ENCODE measurements at regions not wholly inside any gene's neighbourhood (a gene's known extent, or its start where the extent isn't known, plus 50 kb on each side); places are given as distances from the start of the nearest gene placed in this dataset.
"Not testable (repeated sequence)": the region's sequence is repeated elsewhere in the genome, so short reads cannot be mapped to it uniquely, and the experiment has no call there.

DNA sequence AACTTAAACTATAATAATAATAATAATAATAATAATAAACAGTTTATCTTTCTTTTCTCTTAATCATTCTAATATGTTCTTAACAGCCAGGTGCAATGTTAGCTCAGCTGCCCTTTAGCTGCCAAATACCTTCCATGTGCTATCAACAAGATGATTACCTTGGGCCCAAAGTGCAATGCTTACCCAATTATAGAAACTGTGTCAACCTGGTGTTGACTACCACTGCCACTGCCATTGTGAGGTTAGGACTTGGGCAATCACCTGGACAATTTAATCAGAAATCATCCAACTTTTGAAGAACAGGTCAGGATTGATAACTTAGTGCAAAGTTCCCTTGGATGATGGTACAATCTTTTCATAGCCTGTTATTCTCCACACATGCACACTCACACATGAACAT, 371.8 kb upstream of the SALL1 start:
- no peak for ATAC-seq (replicated peaks in 6 of 8)
- in situ Hi-C loops (cut with MboI; ENCODE audit: low pct_unique_long_range_greater_than_20kb in 2 of 9, low sequenced_read_pairs in 9 of 9, unreplicated experiment in 9 of 9), result no loop called here
- H3K4me3 ChIP-seq, result no peak overlapping the region
- no peak overlapping the region for H3K27ac ChIP-seq
- H3K4me1 ChIP-seq (replicated peaks in 1 of 2), result peaks cover 13 to 17% of the 10 kb centered on the region in 2 donors

DNA sequence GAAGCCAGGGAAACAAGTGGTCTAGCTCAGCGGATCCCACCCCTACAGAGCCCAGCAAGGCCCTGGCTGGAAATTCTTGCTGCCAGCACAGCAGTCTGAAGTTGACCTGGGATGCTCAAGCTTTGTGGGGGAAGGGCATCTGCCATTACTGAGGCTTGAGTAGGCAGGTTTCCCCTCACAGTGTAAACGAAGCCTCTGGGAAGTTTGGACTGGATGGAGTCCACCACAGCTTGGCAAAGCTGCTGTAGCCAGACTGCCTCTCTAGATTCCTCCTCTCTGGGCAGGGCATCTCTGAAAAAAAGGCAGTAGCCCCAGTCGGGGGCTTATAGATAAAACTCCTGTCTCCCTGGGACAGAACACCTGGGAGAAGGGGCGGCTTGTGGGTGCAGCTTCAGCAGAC, 365.9 kb upstream of the SALL1 start:
- ATAC-seq (replicated peaks in 6 of 8); H3K4me3 ChIP-seq; H3K4me1 ChIP-seq (replicated peaks in 1 of 2); in situ Hi-C loops (cut with MboI; ENCODE audit: low pct_unique_long_range_greater_than_20kb in 2 of 9, low sequenced_read_pairs in 9 of 9, unreplicated experiment in 9 of 9); H3K27ac ChIP-seq: not testable (repeated sequence)
- WGBS, 10 experiments, result 0 to 100% (median 69%) methylated on average over 1 to 2 of the region's 4 CpGs; no CpG with 5 or more reads in 6 of the 10 experiments

DNA sequence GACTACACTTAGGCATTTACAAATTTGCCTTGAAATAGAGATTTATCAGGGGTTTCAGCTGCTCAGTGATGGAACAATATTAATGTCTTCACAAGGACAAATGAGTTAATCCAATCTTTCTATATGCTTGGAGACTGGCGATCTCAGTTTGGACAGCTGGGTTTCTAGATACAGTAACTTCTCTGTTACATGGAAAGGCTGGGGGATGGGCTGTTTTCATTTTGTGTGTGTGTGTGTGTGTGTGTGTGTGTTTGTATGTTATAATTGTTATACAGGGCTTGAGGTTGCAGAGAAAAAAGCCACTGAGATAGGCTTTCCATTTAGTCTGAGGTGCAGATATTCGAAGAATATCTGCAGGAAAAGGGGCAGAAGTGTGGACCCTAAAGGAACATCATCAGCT, 359.3 kb upstream of the SALL1 start:
- Histone ChIP-seq H3K4me1 (replicated peaks in 1 of 2) (no peaks in the 10 kb centered on the region), H3K4me3 (no peak overlapping the region), H3K27ac (no peak overlapping the region)
- WGBS, 10 experiments, result 71 to 100% (median 92%) methylated on average over 1 to 2 of the region's 2 CpGs; no CpG with 5 or more reads in 3 of the 10 experiments
- in situ Hi-C loops (cut with MboI; ENCODE audit: low pct_unique_long_range_greater_than_20kb in 2 of 9, low sequenced_read_pairs in 9 of 9, unreplicated experiment in 9 of 9), result no loop called here
- no peak for ATAC-seq (replicated peaks in 6 of 8)

DNA sequence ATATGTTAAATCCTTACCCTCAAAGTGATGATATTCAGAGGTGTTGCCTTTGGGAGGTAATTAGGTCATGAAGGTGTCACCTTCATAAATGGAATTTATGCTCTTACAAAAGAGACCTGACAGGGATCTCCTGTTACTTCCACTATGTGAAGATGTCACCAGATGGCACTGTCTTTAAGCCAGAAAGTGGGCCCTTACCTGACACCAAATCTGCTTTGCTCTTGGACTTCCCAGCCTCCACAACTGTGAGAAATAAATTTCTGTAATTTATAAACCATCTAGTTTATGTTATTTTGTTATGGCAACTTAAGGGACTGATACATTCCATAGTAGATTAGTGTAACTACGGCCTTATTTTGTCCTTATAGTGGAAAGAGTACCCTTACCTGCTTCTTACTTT, 358.3 kb upstream of the SALL1 start:
- in situ Hi-C loops (cut with MboI; ENCODE audit: low pct_unique_long_range_greater_than_20kb in 2 of 9, low sequenced_read_pairs in 9 of 9, unreplicated experiment in 9 of 9), result no loop called here
- no peak for ATAC-seq (replicated peaks in 6 of 8)
- H3K4me1 ChIP-seq (replicated peaks in 1 of 2), result peaks cover 2 to 10% of the 10 kb centered on the region in 2 donors
- no peak overlapping the region for H3K27ac ChIP-seq
- WGBS, 10 experiments, result 100% methylated on average over 1 of the region's 1 CpG; no CpG with 5 or more reads in 6 of the 10 experiments
- no peak overlapping the region for H3K4me3 ChIP-seq

DNA sequence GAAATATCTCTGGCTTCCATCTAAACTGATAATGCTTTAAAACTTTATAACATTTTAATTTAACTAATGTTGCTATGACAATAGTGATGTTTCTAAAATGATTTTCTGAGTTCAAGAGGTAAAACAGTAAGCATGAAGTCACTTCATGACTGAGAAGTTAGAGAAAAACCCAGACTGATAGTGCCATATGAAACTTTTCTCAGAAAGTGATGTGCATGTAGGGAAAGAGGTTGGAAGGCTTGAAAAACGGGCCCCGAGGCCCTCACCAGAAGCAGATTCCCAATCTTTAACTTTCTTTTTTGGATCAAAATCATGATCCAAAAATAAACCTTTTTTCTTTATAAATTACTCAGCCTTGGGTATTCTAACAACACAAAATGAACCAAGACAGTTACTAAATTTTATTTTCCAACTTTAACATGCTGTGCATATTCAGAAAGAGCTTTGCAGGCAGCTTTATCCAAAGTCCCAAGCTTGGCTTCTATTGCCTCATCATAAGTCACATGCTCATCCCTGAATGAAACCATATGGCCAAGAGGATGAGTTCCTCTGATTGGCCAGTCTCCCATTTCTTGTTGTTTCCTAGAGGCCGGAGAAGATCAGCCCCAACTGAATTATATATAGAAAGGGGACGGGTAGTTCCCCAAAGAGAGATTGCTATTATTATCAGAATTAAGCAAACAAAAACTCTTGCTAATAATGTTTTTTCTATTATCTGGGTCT, 357.6 kb upstream of the SALL1 start:
- WGBS, 10 experiments, result 20 to 98% (median 80%) methylated on average over 1 to 4 of the region's 4 CpGs
- peak in 2 of 8 experiments; percentile 99 for ATAC-seq (replicated peaks in 6 of 8)
- no peak overlapping the region for H3K4me3 ChIP-seq
- H3K4me1 ChIP-seq (replicated peaks in 1 of 2), result peaks cover 5 to 14% of the 10 kb centered on the region in 2 donors
- H3K27ac ChIP-seq, result no peak overlapping the region
- in situ Hi-C loops (cut with MboI; ENCODE audit: low pct_unique_long_range_greater_than_20kb in 2 of 9, low sequenced_read_pairs in 9 of 9, unreplicated experiment in 9 of 9), result no loop called here

DNA sequence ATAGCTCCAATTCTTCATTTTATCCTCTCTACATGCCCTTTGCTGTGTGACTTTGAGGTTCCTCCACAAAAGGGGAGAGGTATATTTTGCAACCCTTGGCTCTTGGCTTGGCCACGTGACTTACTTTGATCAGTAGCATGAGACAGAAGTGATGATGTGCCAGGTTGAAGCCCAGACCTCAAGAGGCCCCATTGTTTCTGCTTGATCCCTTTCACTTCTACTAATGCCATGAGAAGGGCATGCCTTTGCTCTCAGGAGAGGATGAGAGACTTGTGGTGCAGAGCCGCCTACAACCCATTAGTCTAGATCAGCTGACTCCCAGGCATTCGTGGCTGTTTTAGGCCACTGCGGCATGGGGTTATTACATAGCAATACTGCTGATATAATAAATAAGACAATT, 356.2 kb upstream of the SALL1 start:
- WGBS, 10 experiments, result 54 to 100% (median 90%) methylated on average over 1 to 4 of the region's 4 CpGs; no CpG with 5 or more reads in 4 of the 10 experiments
- no peak overlapping the region for H3K4me3 ChIP-seq
- H3K4me1 ChIP-seq (replicated peaks in 1 of 2), result peaks cover 5 to 14% of the 10 kb centered on the region in 2 donors
- ATAC-seq (replicated peaks in 6 of 8), result no peak
- no peak overlapping the region for H3K27ac ChIP-seq
- in situ Hi-C loops (cut with MboI; ENCODE audit: low pct_unique_long_range_greater_than_20kb in 2 of 9, low sequenced_read_pairs in 9 of 9, unreplicated experiment in 9 of 9), result no loop called here

DNA sequence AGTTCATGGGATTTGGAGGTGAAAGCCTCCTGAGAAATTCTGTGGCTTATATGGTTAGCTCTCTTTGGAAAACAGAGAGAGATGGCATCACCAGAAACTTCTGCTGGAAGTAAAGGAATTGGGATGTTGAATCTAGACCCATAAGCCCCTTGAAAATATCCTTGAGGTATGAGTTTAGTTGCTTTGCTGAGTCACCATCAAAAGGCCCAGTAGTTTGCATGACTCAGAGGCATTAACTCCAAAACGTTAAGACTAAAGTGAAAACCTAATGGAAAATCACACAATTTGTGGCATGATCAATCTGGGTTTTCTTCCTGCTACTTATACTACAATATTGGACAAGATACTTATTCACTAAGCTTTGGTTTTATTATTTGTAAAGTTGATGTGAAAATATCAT, 349.2 kb upstream of the SALL1 start:
- in situ Hi-C loops (cut with MboI; ENCODE audit: low pct_unique_long_range_greater_than_20kb in 2 of 9, low sequenced_read_pairs in 9 of 9, unreplicated experiment in 9 of 9), result no loop called here
- no peak for ATAC-seq (replicated peaks in 6 of 8)
- WGBS, 10 experiments, result 0 to 80% (median 70%) methylated on average over 1 of the region's 1 CpG; no CpG with 5 or more reads in 2 of the 10 experiments
- Histone ChIP-seq H3K4me1 (replicated peaks in 1 of 2) (peaks cover 8 to 18% of the 10 kb centered on the region in 2 donors), H3K27ac (no peak overlapping the region), H3K4me3 (no peak overlapping the region)

DNA sequence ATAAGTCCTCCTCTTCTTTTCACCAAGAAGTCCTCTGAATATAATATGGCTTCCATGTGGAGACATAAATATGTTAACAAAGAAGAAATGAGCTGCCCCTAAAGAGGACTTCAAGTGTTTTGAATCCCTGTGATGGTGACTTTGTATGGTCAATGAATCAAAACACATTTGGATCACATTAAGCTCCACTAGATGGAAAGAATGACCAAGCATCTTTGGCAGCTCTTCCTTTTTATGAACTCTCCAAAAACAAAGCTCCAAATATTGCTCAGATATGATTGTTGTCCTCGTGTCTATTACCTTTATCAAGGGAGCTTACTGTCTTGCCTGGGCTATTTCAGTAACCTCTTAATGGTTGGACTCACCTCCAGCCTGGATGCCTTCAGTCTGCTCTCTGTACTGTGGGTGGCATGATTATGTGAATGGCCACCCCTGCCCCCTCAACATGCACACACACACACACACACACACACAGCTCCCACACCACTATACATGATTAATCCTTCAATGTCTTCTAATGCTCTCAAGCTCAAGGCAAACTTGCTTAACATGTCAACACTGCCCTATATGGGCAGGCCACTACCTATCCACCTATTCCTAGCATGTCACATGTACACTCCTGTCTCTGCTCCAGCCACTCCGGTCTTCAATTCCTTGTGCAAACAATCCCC, 346.6 kb upstream of the SALL1 start:
- peaks cover 9% of the 10 kb centered on the region in 2 donors for H3K4me1 ChIP-seq (replicated peaks in 1 of 2)
- no peak for ATAC-seq (replicated peaks in 6 of 8)
- 27 to 100% (median 83%) methylated on average over 1 to 2 of the region's 2 CpGs; no CpG with 5 or more reads in 2 of the 10 experiments for WGBS, 10 experiments
- in situ Hi-C loops (cut with MboI; ENCODE audit: low pct_unique_long_range_greater_than_20kb in 2 of 9, low sequenced_read_pairs in 9 of 9, unreplicated experiment in 9 of 9), result no loop called here
- no peak overlapping the region for H3K4me3 ChIP-seq
- H3K27ac ChIP-seq, result no peak overlapping the region

DNA sequence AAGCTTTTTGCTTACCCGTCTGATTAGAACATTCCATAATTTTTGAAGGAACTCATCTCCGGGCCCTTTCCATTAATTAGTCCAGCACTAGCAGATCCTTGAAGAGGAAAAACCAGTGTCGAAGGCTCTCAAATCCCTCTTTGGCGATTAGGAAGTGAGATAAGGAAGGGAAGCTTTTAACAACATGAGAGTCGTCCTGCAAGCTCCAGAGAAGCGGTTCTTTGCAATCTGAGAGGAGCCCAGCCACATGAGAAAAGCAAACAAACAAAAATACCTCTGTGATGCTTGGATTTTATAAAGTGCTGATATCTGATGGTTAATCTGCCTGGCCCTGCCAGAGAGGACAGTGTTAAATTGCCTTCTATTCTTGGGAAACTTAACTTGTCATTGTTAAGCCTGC, 339.8 kb upstream of the SALL1 start:
- in situ Hi-C loops (cut with MboI; ENCODE audit: low pct_unique_long_range_greater_than_20kb in 2 of 9, low sequenced_read_pairs in 9 of 9, unreplicated experiment in 9 of 9), result no loop called here
- WGBS, 10 experiments, result 37 to 100% (median 87%) methylated on average over 1 to 6 of the region's 6 CpGs
- Histone ChIP-seq H3K27ac (no peak overlapping the region), H3K4me1 (replicated peaks in 1 of 2) (peaks cover 6 to 7% of the 10 kb centered on the region in 2 donors), H3K4me3 (no peak overlapping the region)
- ATAC-seq (replicated peaks in 6 of 8), result no peak

DNA sequence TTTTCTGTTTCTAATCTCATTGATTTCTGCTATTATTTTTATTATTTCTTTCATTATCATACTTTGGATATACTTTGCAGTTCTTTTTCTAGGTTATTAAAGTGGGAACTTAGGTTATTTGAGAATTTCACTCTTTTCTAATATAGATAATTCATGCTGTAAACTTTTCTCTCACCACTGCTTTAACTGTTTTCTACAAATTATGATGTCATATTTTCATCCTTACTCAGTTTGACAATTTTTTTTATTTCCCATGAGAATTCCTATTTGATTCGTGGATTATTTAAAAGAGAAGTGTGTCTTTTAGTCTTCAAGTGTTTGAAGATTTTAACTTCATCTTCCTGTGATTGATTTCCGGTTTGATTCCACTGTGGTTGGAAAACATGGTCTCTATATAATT, 336.8 kb upstream of the SALL1 start:
- in situ Hi-C loops (cut with MboI; ENCODE audit: low pct_unique_long_range_greater_than_20kb in 2 of 9, low sequenced_read_pairs in 9 of 9, unreplicated experiment in 9 of 9), result no loop called here
- Histone ChIP-seq H3K4me3 (no peak overlapping the region), H3K27ac (no peak overlapping the region), H3K4me1 (replicated peaks in 1 of 2) (peaks cover 0 to 3% of the 10 kb centered on the region in 2 donors)
- WGBS, 10 experiments, result 35 to 94% (median 76%) methylated on average over 1 to 2 of the region's 2 CpGs
- ATAC-seq (replicated peaks in 6 of 8), result no peak

DNA sequence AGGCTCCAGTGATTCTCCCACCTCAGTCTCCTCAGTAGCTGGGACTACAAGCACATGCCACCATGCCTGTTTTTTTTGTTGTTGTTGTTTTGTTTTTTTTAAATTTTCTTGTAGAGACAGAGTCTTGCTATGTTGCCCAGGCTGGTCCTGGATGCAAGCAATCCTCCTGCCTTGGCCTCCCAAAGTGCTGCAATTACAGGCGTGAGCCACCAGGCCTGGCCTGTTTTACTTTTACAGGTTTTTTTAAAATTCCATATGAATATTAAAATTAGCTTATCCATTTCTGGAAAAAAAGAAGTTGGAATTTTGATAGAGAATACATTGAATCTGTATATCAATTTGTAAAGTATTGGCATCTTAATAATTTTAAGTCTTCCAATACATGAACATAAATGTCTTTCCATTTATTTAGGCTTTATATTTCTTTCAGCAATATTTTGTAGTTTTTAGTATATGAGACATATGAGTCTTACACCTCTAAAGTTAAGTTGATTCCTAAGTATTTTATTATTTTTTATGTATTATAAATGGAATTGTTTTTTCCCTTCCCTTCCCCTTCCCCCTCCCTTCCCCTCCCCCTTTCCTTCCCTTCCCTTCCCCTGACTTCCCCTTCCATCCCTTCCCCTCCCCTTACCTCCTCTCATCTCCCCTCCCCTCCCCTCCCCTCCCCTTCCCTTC, 323.5 kb upstream of the SALL1 start:
- Histone ChIP-seq H3K4me1 (replicated peaks in 1 of 2) (no peaks in the 10 kb centered on the region), H3K27ac (no peak overlapping the region), H3K4me3 (no peak overlapping the region)
- WGBS, 10 experiments, result 83 to 100% (median 100%) methylated on average over 1 of the region's 1 CpG; no CpG with 5 or more reads in 4 of the 10 experiments
- ATAC-seq (replicated peaks in 6 of 8), result no peak
- in situ Hi-C loops (cut with MboI; ENCODE audit: low pct_unique_long_range_greater_than_20kb in 2 of 9, low sequenced_read_pairs in 9 of 9, unreplicated experiment in 9 of 9), result no loop called here

DNA sequence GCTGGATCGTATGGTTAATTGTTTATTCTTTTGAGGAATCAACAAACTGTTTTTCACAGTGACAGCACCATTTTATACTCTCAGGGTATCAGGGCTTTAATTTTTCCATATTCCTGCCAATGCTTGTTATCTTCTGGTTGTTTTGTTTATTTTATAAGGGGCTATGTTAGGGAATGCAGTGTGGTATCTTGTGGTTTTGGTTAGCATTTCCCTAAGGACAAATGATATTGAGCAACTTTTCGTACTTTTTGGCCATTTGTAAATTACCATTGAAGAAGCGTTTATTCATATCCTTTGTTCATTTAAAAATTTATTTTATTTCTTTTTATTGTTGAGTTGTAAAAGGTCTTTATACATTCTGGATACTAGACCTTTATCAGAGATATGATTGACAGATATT, 322.0 kb upstream of the SALL1 start:
- in situ Hi-C loops (cut with MboI; ENCODE audit: low pct_unique_long_range_greater_than_20kb in 2 of 9, low sequenced_read_pairs in 9 of 9, unreplicated experiment in 9 of 9), result no loop called here
- H3K4me1 ChIP-seq (replicated peaks in 1 of 2), result peaks cover 3 to 5% of the 10 kb centered on the region in 2 donors
- ATAC-seq (replicated peaks in 6 of 8), result no peak
- H3K27ac ChIP-seq, result no peak overlapping the region
- no peak overlapping the region for H3K4me3 ChIP-seq
- WGBS, 10 experiments, result 45 to 100% (median 89%) methylated on average over 1 to 3 of the region's 3 CpGs; no CpG with 5 or more reads in 1 of the 10 experiments

DNA sequence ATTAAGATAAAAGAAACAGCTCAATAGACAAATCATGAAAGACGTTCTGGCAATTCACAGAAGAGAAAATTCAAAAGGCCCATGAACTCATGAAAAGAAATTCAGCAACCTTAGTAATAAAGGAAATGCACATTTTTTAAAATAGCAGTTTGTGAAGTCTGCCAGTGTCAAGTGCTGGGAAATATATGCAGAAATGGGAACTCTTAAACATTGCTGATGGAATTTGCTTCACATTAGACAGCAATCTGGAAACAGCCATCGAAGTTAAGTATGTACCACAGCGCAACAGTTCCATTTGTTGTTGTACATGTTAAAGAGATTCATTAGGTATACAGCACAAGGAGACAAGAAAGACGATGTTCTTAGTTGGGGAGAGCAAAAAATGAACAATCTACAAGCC, 319.4 kb upstream of the SALL1 start:
- ATAC-seq (replicated peaks in 6 of 8), result peak in 3 of 8 experiments; percentile 89 to 98 (median 93)
- 0 to 100% (median 59%) methylated on average over 1 to 4 of the region's 4 CpGs; no CpG with 5 or more reads in 1 of the 10 experiments for WGBS, 10 experiments
- Histone ChIP-seq H3K4me1 (replicated peaks in 1 of 2) (peaks cover 8 to 17% of the 10 kb centered on the region in 2 donors), H3K4me3 (no peak overlapping the region), H3K27ac (no peak overlapping the region)
- in situ Hi-C loops (cut with MboI; ENCODE audit: low pct_unique_long_range_greater_than_20kb in 2 of 9, low sequenced_read_pairs in 9 of 9, unreplicated experiment in 9 of 9), result no loop called here

Data from motor neuron (in vitro differentiated cells).